RWPE1 (cell line): ENCODE measurements at regions not wholly inside any gene's neighbourhood (a gene's known extent, or its start where the extent isn't known, plus 50 kb on each side); places are given as distances from the start of the nearest gene placed in this dataset.

Experiments used
- CTCF ChIA-PET: fragments of 350-600 bp; sonication (Branson Sonifier 250); formaldehyde crosslinking; extraction: SDS; loops from one replicate; lab custom pipeline; 2021; lab: Yijun Ruan, JAX
- POLR2A ChIA-PET: fragments of 400-600 bp; formaldehyde crosslinking; extraction: SDS; loops from one replicate; lab custom pipeline; 2020; ENCODE audit warnings: antibody characterized with exemption; ENCODE audit not compliant: low non-redundant PET; lab: Yijun Ruan, JAX
- DNase-seq: peaks from one replicate; pipeline ENCODE4 v3.0.0; 2012; ENCODE audit warnings: low spot score
- H3K27ac ChIP-seq: fragments of 450-650 bp; 2 replicates; pipeline ENCODE4 v1.5.1; 2017
- TF ChIP-seq, protein P1 (sequence below): fragments of 450-650 bp; conservative IDR thresholded peaks from 2 replicates; pipeline ENCODE4 v1.5.1; 2017; ENCODE audit warnings: low read depth, mild to moderate bottlenecking

DNA sequence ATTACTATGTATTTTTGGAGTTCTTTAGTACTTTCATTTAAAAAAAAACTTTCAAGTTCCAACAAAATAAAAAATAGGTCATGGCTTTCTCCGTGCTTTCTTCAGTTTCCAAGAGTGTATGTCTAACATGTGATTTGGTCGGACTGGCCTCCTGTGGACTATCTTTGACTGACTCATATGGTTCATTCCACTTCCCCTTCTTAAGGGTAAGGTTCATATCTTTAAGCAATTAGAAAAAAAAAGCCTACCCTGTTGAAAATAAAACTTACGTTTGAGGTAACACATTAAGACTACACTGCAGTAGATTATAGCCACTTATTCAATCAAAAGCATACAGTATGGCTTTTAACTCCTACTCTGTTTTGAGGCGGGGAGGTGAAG is 112.8 kb upstream of the AHR start:
- POLR2A ChIA-PET, result no interaction called here
- DNase-seq, result no peak
- no peak overlapping the region for H3K27ac ChIP-seq
- TF ChIP-seq, protein P1, sequence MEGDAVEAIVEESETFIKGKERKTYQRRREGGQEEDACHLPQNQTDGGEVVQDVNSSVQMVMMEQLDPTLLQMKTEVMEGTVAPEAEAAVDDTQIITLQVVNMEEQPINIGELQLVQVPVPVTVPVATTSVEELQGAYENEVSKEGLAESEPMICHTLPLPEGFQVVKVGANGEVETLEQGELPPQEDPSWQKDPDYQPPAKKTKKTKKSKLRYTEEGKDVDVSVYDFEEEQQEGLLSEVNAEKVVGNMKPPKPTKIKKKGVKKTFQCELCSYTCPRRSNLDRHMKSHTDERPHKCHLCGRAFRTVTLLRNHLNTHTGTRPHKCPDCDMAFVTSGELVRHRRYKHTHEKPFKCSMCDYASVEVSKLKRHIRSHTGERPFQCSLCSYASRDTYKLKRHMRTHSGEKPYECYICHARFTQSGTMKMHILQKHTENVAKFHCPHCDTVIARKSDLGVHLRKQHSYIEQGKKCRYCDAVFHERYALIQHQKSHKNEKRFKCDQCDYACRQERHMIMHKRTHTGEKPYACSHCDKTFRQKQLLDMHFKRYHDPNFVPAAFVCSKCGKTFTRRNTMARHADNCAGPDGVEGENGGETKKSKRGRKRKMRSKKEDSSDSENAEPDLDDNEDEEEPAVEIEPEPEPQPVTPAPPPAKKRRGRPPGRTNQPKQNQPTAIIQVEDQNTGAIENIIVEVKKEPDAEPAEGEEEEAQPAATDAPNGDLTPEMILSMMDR, result no peak
- CTCF ChIA-PET, result no interaction called here

DNA sequence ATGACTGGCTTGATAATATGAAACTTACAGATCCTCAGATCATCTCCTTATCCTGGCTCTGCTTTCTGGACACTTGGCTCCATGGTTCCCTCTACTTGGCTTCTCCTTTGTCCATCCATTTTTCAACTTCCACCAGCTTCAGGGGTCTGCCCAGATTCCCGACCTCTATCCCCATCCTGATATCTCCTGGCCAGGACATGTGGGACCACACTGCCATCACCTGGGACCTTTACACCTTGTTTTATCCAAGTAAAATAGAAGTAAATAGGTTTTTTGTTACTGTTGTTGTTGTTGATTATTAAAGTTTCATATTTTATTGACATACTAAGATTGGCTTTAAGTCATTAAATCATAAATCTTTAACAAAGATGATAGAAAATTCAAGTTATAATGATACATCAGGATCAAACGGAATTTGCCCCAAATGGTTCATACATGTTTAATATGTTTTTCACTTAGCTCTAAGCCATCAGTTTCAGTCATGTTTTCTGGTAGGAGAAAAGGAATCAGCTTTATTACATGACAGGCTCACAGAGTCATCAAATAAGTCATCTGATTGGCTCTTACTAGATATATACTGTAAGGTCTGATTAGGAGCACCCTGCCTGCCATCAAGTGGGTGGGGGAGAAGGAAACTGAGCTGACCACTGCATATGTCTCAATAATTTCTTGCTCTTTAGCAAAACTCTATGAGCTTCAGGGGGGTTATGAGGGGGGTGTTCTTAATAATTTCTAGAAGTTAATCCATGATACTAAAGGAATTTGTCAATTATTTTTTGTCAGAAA is 111.5 kb upstream of the AHR start:
- TF ChIP-seq, protein P1, result no peak
- DNase-seq, result no peak
- ChIA-PET POLR2A (no interaction called here), CTCF (interaction anchor here (0.6 kb wide), 1 partner anchor 187 kb away, joined by 6 read pairs; no protein-coding TSS in a partner anchor)
- no peak overlapping the region for H3K27ac ChIP-seq

DNA sequence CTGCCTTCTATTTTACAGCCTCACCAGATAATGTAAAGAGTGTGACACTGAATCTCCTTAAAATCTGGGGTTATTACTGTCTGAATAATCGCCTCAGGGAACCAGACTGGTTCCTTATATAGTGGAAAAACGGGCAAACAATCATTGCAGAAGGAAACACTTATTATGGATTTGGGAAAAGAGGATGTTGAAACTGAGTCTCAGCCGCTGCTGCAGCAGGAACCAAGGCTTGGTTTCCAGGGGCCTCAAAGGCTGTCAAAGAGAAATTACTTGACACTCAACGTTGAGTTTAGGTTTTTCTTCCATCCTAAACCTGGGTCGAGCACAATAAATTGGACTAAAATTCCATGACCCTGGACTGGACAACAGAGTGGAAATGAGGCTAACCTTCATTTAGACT is 103.8 kb upstream of the AHR start:
- TF ChIP-seq, protein P1, result no peak
- ChIA-PET POLR2A (no interaction called here), CTCF (no interaction called here)
- H3K27ac ChIP-seq, result no peak overlapping the region
- no peak for DNase-seq

DNA sequence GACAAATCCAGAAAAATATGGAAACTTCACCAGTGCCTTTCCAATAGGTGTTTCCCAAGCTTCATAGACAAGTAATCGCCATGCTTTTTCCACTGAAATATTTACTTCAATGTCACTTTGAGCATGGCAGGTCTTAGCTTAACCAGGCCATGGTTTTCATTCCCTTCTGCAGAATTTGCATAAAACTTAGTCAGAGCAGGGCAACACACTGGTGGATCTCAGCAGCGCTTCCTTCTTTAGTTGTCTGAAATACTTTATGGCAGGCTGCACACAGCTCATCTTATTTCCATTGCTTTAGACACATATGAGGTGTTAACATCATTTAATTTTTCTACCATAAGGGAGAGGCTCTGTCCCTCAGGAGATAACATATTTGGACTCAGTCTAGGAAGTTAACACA is 102.9 kb upstream of the AHR start:
- ChIA-PET CTCF (no interaction called here), POLR2A (no interaction called here)
- DNase-seq, result no peak
- TF ChIP-seq, protein P1, result no peak
- H3K27ac ChIP-seq, result no peak overlapping the region

DNA sequence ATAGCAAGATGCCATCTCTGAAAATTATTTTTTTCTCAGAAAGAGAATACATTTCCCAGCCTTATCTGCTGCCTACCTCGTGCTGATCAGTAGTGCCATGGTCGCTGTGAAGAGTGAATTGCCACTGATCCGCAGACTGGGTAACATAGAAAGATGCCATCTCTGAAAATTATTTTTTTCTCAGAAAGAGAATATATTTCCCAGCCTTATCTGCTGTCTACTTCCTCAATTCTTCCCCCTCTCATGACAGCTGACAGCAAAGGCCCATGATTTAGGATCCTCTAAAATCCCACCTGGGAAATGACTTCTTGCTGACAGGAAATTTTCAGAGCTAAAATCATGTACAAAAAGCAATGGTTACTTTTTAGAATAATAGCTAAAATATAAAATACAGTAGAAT is 92.5 kb upstream of the AHR start:
- TF ChIP-seq, protein P1, result no peak
- CTCF ChIA-PET, result no interaction called here
- POLR2A ChIA-PET, result no interaction called here
- DNase-seq, result no peak
- no peak overlapping the region for H3K27ac ChIP-seq

DNA sequence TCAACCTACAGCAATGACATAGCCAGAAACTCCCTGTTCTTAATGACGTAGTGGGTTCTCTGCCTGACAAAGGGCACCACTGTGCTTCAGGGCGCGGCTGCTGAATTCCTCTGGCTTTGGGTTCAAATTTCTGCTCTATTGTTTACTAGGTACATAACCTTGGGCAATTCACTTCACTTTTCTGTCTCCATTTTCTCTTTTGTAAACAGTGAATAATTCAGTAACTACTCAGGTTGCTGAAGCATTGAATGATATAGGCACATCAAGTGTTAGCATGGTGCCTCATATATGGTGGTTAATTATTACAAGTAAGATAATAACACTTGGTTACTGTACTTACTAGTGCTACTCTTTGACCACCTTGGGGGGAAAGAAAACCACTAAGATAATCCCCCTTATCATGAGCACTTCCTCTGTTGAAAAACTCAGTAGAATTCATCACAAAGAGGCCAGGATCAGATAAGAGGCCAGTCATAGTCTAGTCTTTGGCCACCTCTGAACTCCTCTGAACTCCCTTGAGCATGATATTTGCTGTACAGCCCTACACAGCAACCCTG is 92.0 kb upstream of the AHR start:
- DNase-seq, result no peak
- TF ChIP-seq, protein P1, result no peak
- ChIA-PET POLR2A (no interaction called here), CTCF (no interaction called here)
- no peak overlapping the region for H3K27ac ChIP-seq
